SK-N-SH (cell line): ENCODE measurements at regions not wholly inside any gene's neighbourhood (a gene's known extent, or its start where the extent isn't known, plus 50 kb on each side); places are given as distances from the start of the nearest gene placed in this dataset.

ENCODE experiments used
- CTCF ChIA-PET: fragments of 300-600, 350-600 bp; formaldehyde crosslinking; extraction: SDS; loops from one replicate; lab custom pipeline; 2021; lab: Yijun Ruan, JAX
- POLR2A ChIA-PET: fragments of 350-600 bp; sonication (Branson Sonifier 250); formaldehyde crosslinking; extraction: SDS; loops from one replicate; lab custom pipeline; 2020; ENCODE audit warnings: antibody characterized with exemption, inconsistent platforms; lab: Yijun Ruan, JAX
- DNase-seq: peaks from one replicate; pipeline ENCODE4 v3.0.0; 2012
- H2AFZ ChIP-seq: fragments of 200-600 bp; sonication (generic); 2 replicates; pipeline ENCODE4 v1.8.1; 2016; ENCODE audit warnings: antibody characterized with exemption, mild to moderate bottlenecking, low read depth
- H3F3A ChIP-seq: fragments of 200-600 bp; sonication (generic); replicated peaks from 2 replicates; pipeline ENCODE3; 2016; ENCODE audit warnings: antibody characterized with exemption, mild to moderate bottlenecking; ENCODE audit not compliant: insufficient read depth
- H3K27ac ChIP-seq, 2 experiments: fragments of 200-500 bp in 1 of 2; fragments of 200-600 bp in 1 of 2; sonication (Bioruptor generic) in 1 of 2; sonication (generic), shearing (Covaris generic) in 1 of 2; 2 replicates each; pipeline versions ENCODE4 v1.5.1 to v1.6.1; 2014 to 2016; ENCODE audit warnings: low read depth in 2 of 2, inconsistent platforms in 1 of 2, low read length in 1 of 2, mild to moderate bottlenecking in 1 of 2, mixed read lengths in 1 of 2
- H3K27me3 ChIP-seq: fragments of 200-600 bp; sonication (generic), shearing (Covaris generic); 2 replicates; pipeline ENCODE4 v1.6.1; 2016; ENCODE audit warnings: mixed run types; ENCODE audit not compliant: insufficient read depth
- H3K36me3 ChIP-seq, 2 experiments: fragments of 200-500 bp in 1 of 2; fragments of 200-600 bp in 1 of 2; sonication (Bioruptor generic) in 1 of 2; sonication (generic) in 1 of 2; replicated peaks in 1 of 2; 2 replicates each; pipeline versions ENCODE3 to v1.5.1; 2014 to 2016; ENCODE audit warnings: low read length in 1 of 2, mild to moderate bottlenecking in 1 of 2; ENCODE audit not compliant: insufficient read depth in 2 of 2, control insufficient read depth in 1 of 2
- H3K4me1 ChIP-seq, 2 experiments: fragments of 200-500 bp in 1 of 2; fragments of 200-600 bp in 1 of 2; sonication (Bioruptor generic) in 1 of 2; sonication (generic), shearing (Covaris generic) in 1 of 2; 2 replicates each; pipeline versions ENCODE4 v1.5.1 to v1.6.1; 2014 to 2016; ENCODE audit warnings: low read depth in 1 of 2, low read length in 1 of 2, mixed run types in 1 of 2; ENCODE audit not compliant: insufficient read depth in 2 of 2, control insufficient read depth in 1 of 2
- H3K4me2 ChIP-seq: fragments of 200-600 bp; sonication (generic), shearing (Covaris generic); 2 replicates; pipeline ENCODE4 v1.6.1; 2017; ENCODE audit warnings: mixed run types
- H3K4me3 ChIP-seq, 2 experiments: fragments of 200-500 bp in 1 of 2; fragments of 200-600 bp in 1 of 2; sonication (Bioruptor generic) in 1 of 2; sonication (generic), shearing (Covaris generic) in 1 of 2; 2 replicates each; pipeline versions ENCODE4 v1.5.1 to v1.8.1; 2014 to 2016; ENCODE audit warnings: low read depth in 2 of 2, inconsistent platforms in 1 of 2, low read length in 1 of 2, mild to moderate bottlenecking in 1 of 2, mixed read lengths in 1 of 2, moderate library complexity in 1 of 2
- H3K79me2 ChIP-seq: fragments of 200-600 bp; sonication (generic); 2 replicates; pipeline ENCODE4 v1.8.1; 2017; ENCODE audit warnings: mild to moderate bottlenecking; ENCODE audit not compliant: insufficient read depth
- H3K9ac ChIP-seq: fragments of 200-600 bp; sonication (generic); 2 replicates; pipeline ENCODE4 v1.6.1; 2017; ENCODE audit warnings: mixed run types
- H3K9me2 ChIP-seq: fragments of 200-600 bp; sonication (generic); 2 replicates; pipeline ENCODE4 v1.6.1; 2017; ENCODE audit warnings: mixed run types
- H3K9me3 ChIP-seq: fragments of 200-600 bp; sonication (generic); 2 replicates; pipeline ENCODE4 v1.6.1; 2017; ENCODE audit warnings: mixed run types, mild to moderate bottlenecking, moderate library complexity
- H4K20me1 ChIP-seq: fragments of 200-600 bp; sonication (generic); 2 replicates; pipeline ENCODE4 v1.6.1; 2017; ENCODE audit warnings: mild to moderate bottlenecking, mixed run types; ENCODE audit not compliant: insufficient read depth
- CHD2 ChIP-seq: fragments of 150-350 bp; IDR thresholded peaks from 2 replicates; pipeline ENCODE4 v1.6.1; 2018; ENCODE audit warnings: low read length; ENCODE audit not compliant: partially characterized antibody
- ELF1 ChIP-seq: IDR thresholded peaks from 2 replicates; pipeline ENCODE4 v1.4.0; 2012
- EZH2phosphoT487 ChIP-seq: fragments of 200-600 bp; sonication (generic); IDR thresholded peaks from 2 replicates; pipeline ENCODE4 v1.6.1; 2017; ENCODE audit warnings: low read depth, mixed run types, mild to moderate bottlenecking, antibody characterized with exemption, moderate library complexity, borderline replicate concordance
- FOSL2 ChIP-seq: IDR thresholded peaks from 2 replicates; pipeline ENCODE4 v1.4.0; 2012; ENCODE audit warnings: low read depth, mild to moderate bottlenecking, moderate library complexity, borderline replicate concordance
- FOXJ3 ChIP-seq: sonication (generic); formaldehyde crosslinking; IDR thresholded peaks from 2 replicates; pipeline ENCODE4 v1.5.1; 2020; ENCODE audit warnings: mild to moderate bottlenecking, missing genetic modification reagents
- MEF2A ChIP-seq: IDR thresholded peaks from 2 replicates; pipeline ENCODE4 v1.4.0; 2012; ENCODE audit warnings: low read depth, borderline replicate concordance
- NFIC ChIP-seq: IDR thresholded peaks from 2 replicates; pipeline ENCODE4 v1.4.0; 2012; ENCODE audit warnings: borderline replicate concordance
- POLR2AphosphoS5 ChIP-seq: IDR thresholded peaks from 2 replicates; pipeline ENCODE4 v1.6.1; 2012; ENCODE audit warnings: low read depth, low read length
- RCOR1 ChIP-seq: fragments of 150-350 bp; IDR thresholded peaks from 2 replicates; pipeline ENCODE4 v1.6.1; 2017; ENCODE audit warnings: antibody characterized with exemption, low read length
- RXRA ChIP-seq: IDR thresholded peaks from 2 replicates; pipeline ENCODE4 v1.4.0; 2012; ENCODE audit warnings: low read depth, mild to moderate bottlenecking, borderline replicate concordance
- SIN3A ChIP-seq: IDR thresholded peaks from 2 replicates; pipeline ENCODE4 v1.6.1; 2012; ENCODE audit warnings: low read depth, mild to moderate bottlenecking, low read length, moderate library complexity, borderline replicate concordance
- USF1 ChIP-seq: IDR thresholded peaks from 2 replicates; pipeline ENCODE4 v1.4.0; 2012; ENCODE audit warnings: low read depth, borderline replicate concordance
- USF2 ChIP-seq: fragments of 150-350 bp; IDR thresholded peaks from 2 replicates; pipeline ENCODE4 v1.6.1; 2017; ENCODE audit warnings: antibody characterized with exemption, low read length, low read depth, borderline replicate concordance
- ZBTB33 ChIP-seq: IDR thresholded peaks from 2 replicates; pipeline ENCODE4 v1.4.0; 2012; ENCODE audit warnings: low read depth, borderline replicate concordance
- WGBS: methylation state at CpG from one replicate; pipeline ENCODE4 v1.1.6; 2017; ENCODE audit warnings: low lambda C conversion rate; 5-methylcytosine and 5-hydroxymethylcytosine counted together

DNA sequence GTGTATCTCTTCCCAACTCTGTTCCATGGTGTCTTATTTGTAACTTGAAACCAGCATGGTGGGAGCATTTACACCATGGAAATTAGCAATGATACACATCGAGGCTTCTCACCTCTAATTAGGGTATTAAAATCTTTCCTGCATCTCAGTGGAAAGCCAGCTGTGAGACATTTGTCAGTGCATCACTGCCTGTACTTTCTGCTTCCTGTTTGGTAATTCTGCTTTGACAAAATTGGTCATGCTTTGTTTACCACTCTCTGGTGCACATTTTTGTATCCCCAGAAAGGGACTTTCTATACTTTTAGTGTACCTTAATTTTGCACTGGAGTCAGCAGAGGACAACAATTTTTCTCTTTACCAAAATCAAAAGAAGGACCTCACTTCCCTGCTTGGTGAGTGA is 402.1 kb downstream of the PDCD6IP start:
- Histone ChIP-seq H3K36me3 (no peaks in the 10 kb centered on the region), H4K20me1 (no peaks in the 10 kb centered on the region), H2AFZ (no peak overlapping the region), H3F3A (no peaks in the 10 kb centered on the region), H3K79me2 (no peaks in the 10 kb centered on the region), H3K9ac (no peak overlapping the region), H3K9me2 (no peaks in the 10 kb centered on the region), H3K27me3 (no peaks in the 10 kb centered on the region), H3K27ac (no peak overlapping the region), H3K9me3 (0 out of 2 replicates have a peak, but pooled peaks cover 3% of the 10 kb centered on the region), H3K4me1 (no peaks in the 10 kb centered on the region; a peak in 2 of 4 replicates), H3K4me2 (no peak overlapping the region), H3K4me3 (no peak overlapping the region)
- POLR2A ChIA-PET = no interaction called here
- WGBS = 4% methylated on average over 1 of the region's 1 CpG
- no peak for DNase-seq
- CTCF ChIA-PET = no interaction called here
- TF ChIP-seq USF2 = no peak

GRCh38 chr3:34202975-34203374 is 404.5 kb downstream of the PDCD6IP start:
- no peak overlapping the region for H2AFZ ChIP-seq
- WGBS = 54% methylated on average over 3 of the region's 3 CpGs
- no peak for TF ChIP-seq FOXJ3 (CRISPR knock-in tag)
- TF ChIP-seq, all 33 proteins: peak for 0
- H3K36me3 ChIP-seq = no peaks in the 10 kb centered on the region
- no peaks in the 10 kb centered on the region for H3K27me3 ChIP-seq
- no peaks in the 10 kb centered on the region for H3K79me2 ChIP-seq
- H3K9ac ChIP-seq = no peak overlapping the region
- no peaks in the 10 kb centered on the region for H3F3A ChIP-seq
- CTCF ChIA-PET = interaction anchor here (1.6 kb wide), 1 partner anchor 8 kb away, joined by 3 read pairs; no protein-coding TSS in a partner anchor
- H3K27ac ChIP-seq = no peak overlapping the region
- H3K9me3 ChIP-seq = 0 out of 2 replicates have a peak, but pooled peaks cover 3% of the 10 kb centered on the region
- H3K4me3 ChIP-seq = no peak overlapping the region
- H3K4me2 ChIP-seq = no peak overlapping the region
- no peaks in the 10 kb centered on the region for H3K9me2 ChIP-seq
- DNase-seq = no peak
- POLR2A ChIA-PET = no interaction called here
- H4K20me1 ChIP-seq = no peaks in the 10 kb centered on the region
- no peaks in the 10 kb centered on the region; a peak in 2 of 4 replicates for H3K4me1 ChIP-seq

GRCh38 chr3:34203386-34203785 is 405.0 kb downstream of the PDCD6IP start:
- Histone ChIP-seq H3K36me3 (no peaks in the 10 kb centered on the region), H4K20me1 (no peaks in the 10 kb centered on the region), H2AFZ (no peak overlapping the region), H3K9me3 (0 out of 2 replicates have a peak, but pooled peaks cover 3% of the 10 kb centered on the region), H3K4me2 (no peak overlapping the region), H3K4me3 (no peak overlapping the region), H3K27ac (no peak overlapping the region), H3F3A (no peaks in the 10 kb centered on the region), H3K79me2 (no peaks in the 10 kb centered on the region), H3K9me2 (no peaks in the 10 kb centered on the region), H3K27me3 (no peaks in the 10 kb centered on the region), H3K4me1 (no peaks in the 10 kb centered on the region; a peak in 2 of 4 replicates), H3K9ac (no peak overlapping the region)
- 31% methylated on average over 4 of the region's 4 CpGs for WGBS
- no peak for DNase-seq
- POLR2A ChIA-PET = no interaction called here
- CTCF ChIA-PET = interaction anchor here (1.6 kb wide), 1 partner anchor 8 kb away, joined by 3 read pairs; no protein-coding TSS in a partner anchor
- TF ChIP-seq SIN3A = no peak
- no peak for TF ChIP-seq FOSL2
- no peak for TF ChIP-seq USF1
- TF ChIP-seq MEF2A = no peak
- TF ChIP-seq POLR2AphosphoS5 = no peak
- TF ChIP-seq CHD2 = no peak
- TF ChIP-seq RXRA = no peak
- no peak for TF ChIP-seq ELF1
- TF ChIP-seq RCOR1 = no peak
- no peak for TF ChIP-seq USF2
- TF ChIP-seq EZH2phosphoT487 = no peak
- TF ChIP-seq NFIC = no peak
- no peak for TF ChIP-seq ZBTB33
